ENCODE measurements at regions not wholly inside any gene's neighbourhood (a gene's known extent, or its start where the extent isn't known, plus 50 kb on each side); places are given as distances from the start of the nearest gene placed in this dataset.

GRCh38 chr18:61282926-61283325 lies 50.3 kb upstream of the CDH20 start:
- no peak for DNase-seq
